Pancreas (tissue), 10 donors: ENCODE measurements at regions not wholly inside any gene's neighbourhood (a gene's known extent, or its start where the extent isn't known, plus 50 kb on each side); places are given as distances from the start of the nearest gene placed in this dataset.
A peak's percentile ranks its signal among the peaks of the same experiment; 100 is the strongest.

Source experiments
- ATAC-seq, 4 donors: fragments of 200-7000 bp; cut with Tn5 transposase; one replicate each; pipeline versions ENCODE4 v1.8.0 to v1.9.1; 2020; ENCODE audit warnings: mild to moderate bottlenecking in 4 of 4, moderate library complexity in 4 of 4
- DNase-seq, 6 donors: peaks; one replicate each; pipeline ENCODE4 v3.0.0-alpha.2; 2020
- FAIRE-seq: peaks from 2 replicates; lab custom pipeline; 2012; peaks lifted over from hg19 to GRCh38; lab: Jason Lieb, UNC
- H3K27ac ChIP-seq, 4 donors: fragments of 200-600 bp; sonication (generic); 1 replicate in 3 of 4; 2 replicates in 1 of 4; pipeline versions ENCODE4 v1.5.0 to v1.8.0; 2020
- H3K27me3 ChIP-seq, 4 donors: fragments of 200-600 bp; one replicate each; pipeline ENCODE4 v1.8.0; 2021
- H3K36me3 ChIP-seq, 3 donors: fragments of 200-600 bp; sonication (generic) in 1 of 3; one replicate each; pipeline versions ENCODE4 v1.5.0 to v1.8.0; 2020 to 2021
- H3K4me1 ChIP-seq, 3 donors: fragments of 200-600 bp; one replicate each; pipeline ENCODE4 v1.8.0; 2021
- H3K4me3 ChIP-seq, 4 donors: fragments of 200-600 bp; sonication (generic) in 2 of 4; one replicate each; pipeline versions ENCODE4 v1.5.0 to v1.8.0; 2020 to 2021
- H3K9me3 ChIP-seq, 4 donors: fragments of 200-600 bp; one replicate each; pipeline ENCODE4 v1.8.0; 2021
- WGBS, 2 donors: extraction: QIAGEN DNeasy Blood & Tissue Kit; methylation state at CpG; one replicate each; pipeline ENCODE4 v1.1.7; 2013; 5-methylcytosine and 5-hydroxymethylcytosine counted together
- intact Hi-C, 3 donors: fragments of 100-400 bp; cut with DNase I; formaldehyde crosslinking; loops; one replicate each; pipeline versions ENCODE4 v1.11.1 to v1.14.2; 2022
- TF ChIP-seq, protein P1 (sequence below), 4 donors: fragments of 200-600 bp; sonication (generic) in 3 of 4; IDR thresholded peaks; one replicate each; pipeline versions ENCODE4 v1.5.0 to v1.8.0; 2021; ENCODE audit warnings: antibody characterized with exemption in 4 of 4
- donor health status: healthy with polysubstance abuse.
- donor health status: DM: no; HTN: no; CAD: no; lungs with moderate emphysema.
- donor health status: DM: no; HTN: no; CAD: no.
- donor health status: control.
- donor health status: control.
- donor health status: Bipolar disorder and iron deficiency.
- donor health status: DM: yes; HTN: yes; CAD: no.
- donor health status: DM: no; HTN: no; CAD: no.
- donor health status: DM: no; HTN: no; CAD: no.
- donor health status: DM: yes; HTN: yes; CAD: no.

DNA sequence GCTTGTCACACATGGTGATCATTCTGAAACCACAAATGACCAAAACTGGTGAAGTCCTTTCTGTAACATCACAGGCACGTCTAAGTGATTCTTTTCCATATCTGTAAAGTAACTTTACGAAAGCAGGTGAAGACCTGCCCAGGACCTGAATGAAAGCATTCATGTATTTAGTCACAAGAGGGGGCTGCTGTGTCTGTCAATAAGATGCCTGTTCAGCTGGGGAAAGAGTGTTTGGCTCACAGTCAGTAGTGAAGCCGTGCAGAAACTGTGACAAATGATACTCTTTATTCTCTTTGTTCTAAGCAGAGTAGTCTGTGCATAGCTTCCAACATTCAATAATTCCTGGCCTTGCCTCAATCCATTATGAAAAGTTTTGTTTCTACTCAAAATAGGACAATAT lies 373.5 kb upstream of the OR4E1 start:
- no peaks in the 10 kb centered on the region for H3K27me3 ChIP-seq
- H3K4me1 ChIP-seq: no peaks in the 10 kb centered on the region
- DNase-seq (no peak), FAIRE-seq (no peak), ATAC-seq (peak in 3 of 4 donors; percentile 22 to 66 (median 52))
- TF ChIP-seq, protein P1, sequence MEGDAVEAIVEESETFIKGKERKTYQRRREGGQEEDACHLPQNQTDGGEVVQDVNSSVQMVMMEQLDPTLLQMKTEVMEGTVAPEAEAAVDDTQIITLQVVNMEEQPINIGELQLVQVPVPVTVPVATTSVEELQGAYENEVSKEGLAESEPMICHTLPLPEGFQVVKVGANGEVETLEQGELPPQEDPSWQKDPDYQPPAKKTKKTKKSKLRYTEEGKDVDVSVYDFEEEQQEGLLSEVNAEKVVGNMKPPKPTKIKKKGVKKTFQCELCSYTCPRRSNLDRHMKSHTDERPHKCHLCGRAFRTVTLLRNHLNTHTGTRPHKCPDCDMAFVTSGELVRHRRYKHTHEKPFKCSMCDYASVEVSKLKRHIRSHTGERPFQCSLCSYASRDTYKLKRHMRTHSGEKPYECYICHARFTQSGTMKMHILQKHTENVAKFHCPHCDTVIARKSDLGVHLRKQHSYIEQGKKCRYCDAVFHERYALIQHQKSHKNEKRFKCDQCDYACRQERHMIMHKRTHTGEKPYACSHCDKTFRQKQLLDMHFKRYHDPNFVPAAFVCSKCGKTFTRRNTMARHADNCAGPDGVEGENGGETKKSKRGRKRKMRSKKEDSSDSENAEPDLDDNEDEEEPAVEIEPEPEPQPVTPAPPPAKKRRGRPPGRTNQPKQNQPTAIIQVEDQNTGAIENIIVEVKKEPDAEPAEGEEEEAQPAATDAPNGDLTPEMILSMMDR (IDR thresholded peaks at IDR 0.05): no peak
- no peaks in the 10 kb centered on the region for H3K36me3 ChIP-seq
- no peak overlapping the region for H3K27ac ChIP-seq
- WGBS, 2 donors: 9 to 10% methylated on average over 3 of the region's 3 CpGs
- no peaks in the 10 kb centered on the region for H3K9me3 ChIP-seq
- intact Hi-C loops: no loop called here
- H3K4me3 ChIP-seq: no peak overlapping the region

DNA sequence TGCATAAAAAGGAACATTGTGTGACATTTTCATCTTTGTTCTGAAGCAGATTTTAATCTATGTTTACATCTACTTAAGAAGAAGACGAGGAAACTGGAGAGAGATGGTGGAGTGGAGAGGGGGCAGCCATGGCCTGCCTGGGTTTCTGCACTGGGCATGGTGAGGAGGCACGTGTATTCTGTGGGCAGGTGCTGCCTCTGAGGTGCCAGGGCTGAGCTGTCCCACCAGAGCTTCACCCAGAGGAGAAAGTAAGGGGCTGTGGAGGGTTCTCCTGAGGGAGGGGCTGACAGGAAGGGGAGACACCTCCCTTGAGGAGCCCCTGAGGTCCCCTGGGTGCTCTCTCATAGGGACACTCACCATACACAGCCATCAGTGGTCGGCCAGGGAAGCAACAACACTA lies 372.4 kb upstream of the OR4E1 start:
- peak in 1 of 6 donors; percentile 19 for DNase-seq
- Histone ChIP-seq H3K4me1 (no peaks in the 10 kb centered on the region), H3K9me3 (no peaks in the 10 kb centered on the region), H3K27me3 (no peaks in the 10 kb centered on the region), H3K4me3 (no peak overlapping the region), H3K36me3 (no peaks in the 10 kb centered on the region), H3K27ac (no peak overlapping the region)
- intact Hi-C loops: no loop called here
- TF ChIP-seq, protein P1 (IDR thresholded peaks at IDR 0.05): no peak
- no peak for FAIRE-seq
- WGBS, 2 donors: 43 to 64% methylated on average over 3 of the region's 3 CpGs
- no peak for ATAC-seq

DNA sequence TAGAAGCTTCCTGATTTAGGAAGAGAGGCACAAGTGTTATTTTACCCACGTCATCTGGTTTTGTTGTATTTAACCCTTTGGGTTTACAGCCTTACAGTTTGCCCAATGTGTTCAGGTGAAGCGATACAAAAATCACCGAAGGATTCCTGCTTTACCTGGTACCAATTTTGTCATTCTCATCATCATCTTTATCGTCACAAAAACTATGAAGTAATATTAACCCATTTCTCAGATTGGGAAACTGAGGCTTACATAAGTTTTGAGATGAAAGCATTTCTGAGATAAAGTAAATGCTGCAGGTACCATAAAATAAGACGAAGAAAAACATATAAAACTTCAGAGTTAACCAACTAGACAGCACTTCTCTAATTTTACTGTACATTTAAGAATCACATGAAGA lies 370.6 kb upstream of the OR4E1 start:
- FAIRE-seq: no peak

DNA sequence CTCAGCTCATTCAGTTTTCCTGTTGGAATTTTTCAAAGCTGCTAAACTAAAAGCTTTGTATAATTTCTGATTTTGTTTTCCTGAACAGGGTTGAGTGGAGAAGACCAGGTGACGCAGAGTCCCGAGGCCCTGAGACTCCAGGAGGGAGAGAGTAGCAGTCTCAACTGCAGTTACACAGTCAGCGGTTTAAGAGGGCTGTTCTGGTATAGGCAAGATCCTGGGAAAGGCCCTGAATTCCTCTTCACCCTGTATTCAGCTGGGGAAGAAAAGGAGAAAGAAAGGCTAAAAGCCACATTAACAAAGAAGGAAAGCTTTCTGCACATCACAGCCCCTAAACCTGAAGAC lies 367.1 kb upstream of the OR4E1 start:
- H3K9me3 ChIP-seq: no peaks in the 10 kb centered on the region
- H3K4me3 ChIP-seq: no peak overlapping the region
- intact Hi-C loops: no loop called here
- H3K4me1 ChIP-seq: no peaks in the 10 kb centered on the region
- peaks cover 0 to 11% (median 0%) of the 10 kb centered on the region in 4 donors for H3K27me3 ChIP-seq
- no peaks in the 10 kb centered on the region for H3K36me3 ChIP-seq
- WGBS, 2 donors: 75 to 84% methylated on average over 3 of the region's 3 CpGs
- ATAC-seq: no peak
- TF ChIP-seq, protein P1 (IDR thresholded peaks at IDR 0.05): no peak
- H3K27ac ChIP-seq: no peak overlapping the region
- no peak for FAIRE-seq
- no peak for DNase-seq

More for the DNA sequence above, 370.6 kb upstream of the OR4E1 start:
- H3K36me3 ChIP-seq: no peaks in the 10 kb centered on the region
- intact Hi-C loops: no loop called here
- TF ChIP-seq, protein P1 (IDR thresholded peaks at IDR 0.05): no peak
- H3K4me3 ChIP-seq: no peak overlapping the region
- no peak overlapping the region for H3K27ac ChIP-seq
- ATAC-seq: no peak
- no peaks in the 10 kb centered on the region for H3K27me3 ChIP-seq
- 46 to 56% methylated on average over 5 of the region's 5 CpGs for WGBS, 2 donors
- DNase-seq: no peak
- no peaks in the 10 kb centered on the region for H3K9me3 ChIP-seq
- no peaks in the 10 kb centered on the region for H3K4me1 ChIP-seq

DNA sequence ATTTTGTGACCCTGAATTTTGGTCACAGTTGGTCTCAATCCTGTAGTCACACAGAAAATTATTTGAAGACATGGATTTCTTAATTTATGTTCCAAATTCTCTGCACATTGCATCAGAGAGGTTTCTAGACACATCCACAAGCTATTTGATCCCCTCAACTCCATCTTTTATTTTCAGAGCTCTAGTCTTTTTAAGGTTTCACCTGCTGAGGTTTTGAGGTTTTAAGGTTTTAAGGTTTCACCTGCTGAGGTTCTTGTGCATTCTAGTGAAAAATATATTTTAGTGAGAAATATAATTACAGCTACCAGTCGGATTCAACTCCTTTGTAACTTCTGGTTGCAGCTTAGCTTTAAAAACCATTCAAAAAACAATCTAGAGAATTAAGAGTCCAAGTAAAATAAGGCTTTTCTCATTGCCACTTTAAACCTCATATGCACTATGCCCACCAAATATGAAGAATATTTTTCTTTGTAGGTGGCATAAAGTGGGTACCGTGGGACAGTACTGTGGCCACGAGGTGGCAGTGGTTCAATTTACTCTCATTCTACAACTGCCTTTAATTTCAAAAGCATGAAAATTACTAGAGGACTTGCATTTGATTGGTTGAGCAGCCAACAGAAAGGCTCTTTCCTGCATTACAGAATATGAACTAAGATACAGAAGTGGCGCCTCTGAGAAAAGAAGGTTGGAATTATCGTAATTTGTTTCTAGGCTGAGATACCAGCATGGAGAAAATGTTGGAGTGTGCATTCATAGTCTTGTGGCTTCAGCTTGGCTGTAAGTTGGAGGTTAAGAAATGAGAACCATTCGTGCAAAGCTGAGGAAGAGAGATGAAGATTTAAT lies 366.5 kb upstream of the OR4E1 start:
- Histone ChIP-seq H3K4me3 (no peak overlapping the region), H3K9me3 (no peaks in the 10 kb centered on the region), H3K36me3 (no peaks in the 10 kb centered on the region), H3K27me3 (peaks cover 0 to 14% (median 2%) of the 10 kb centered on the region in 4 donors), H3K4me1 (no peaks in the 10 kb centered on the region), H3K27ac (no peak overlapping the region)
- ATAC-seq (peak in 2 of 4 donors; percentile 34 to 47), FAIRE-seq (no peak), DNase-seq (no peak)
- TF ChIP-seq, protein P1 (IDR thresholded peaks at IDR 0.05): peak in 2 of 4 donors; percentile 25 to 32
- WGBS, 2 donors: 26 to 42% methylated on average over 6 of the region's 6 CpGs
- intact Hi-C loops: no loop called here
